HepG2 (cell line): ENCODE measurements at regions not wholly inside any gene's neighbourhood (a gene's known extent, or its start where the extent isn't known, plus 50 kb on each side); places are given as distances from the start of the nearest gene placed in this dataset.

ENCODE experiments used
- ATAC-seq: fragments of 200-7000 bp; cut with Tn5 transposase; 3 replicates; pipeline ENCODE4 v1.9.1; 2020; ENCODE audit warnings: mild to moderate bottlenecking, moderate library complexity
- BruUV-seq: library from RNA; stranded (reverse); fragments of 400-500 nt; replicated peaks from 2 replicates; lab custom pipeline; 2021; lab: Mats Ljungman, UMichigan
- CTCF ChIA-PET: fragments of 300-600 bp; formaldehyde crosslinking; extraction: SDS; loops from one replicate; lab custom pipeline; 2021; ENCODE audit warnings: low total read pairs, inconsistent platforms, low intra/inter-chr PET ratio; lab: Yijun Ruan, JAX
- POLR2A ChIA-PET: fragments of 350-600 bp; sonication (Branson Sonifier 250); formaldehyde crosslinking; loops from one replicate; lab custom pipeline; 2020; ENCODE audit warnings: antibody characterized with exemption, inconsistent platforms; lab: Yijun Ruan, JAX
- DNase-seq: peaks from one replicate; pipeline ENCODE4 v3.0.0-alpha.2; 2015; ENCODE audit warnings: low spot score
- FAIRE-seq: peaks from 3 replicates; lab custom pipeline; 2011; peaks lifted over from hg19 to GRCh38; lab: Jason Lieb, UNC
- H2AFZ ChIP-seq: one replicate; pipeline ENCODE4 v1.6.1; 2011; ENCODE audit warnings: low read length, inconsistent platforms
- H3K27ac ChIP-seq: fragments of 300-600 bp; 3 replicates; pipeline ENCODE4 v1.8.0; 2011; ENCODE audit warnings: mixed run types, mild to moderate bottlenecking, mixed read lengths, low read length, inconsistent platforms; ENCODE audit not compliant: insufficient read depth; ENCODE audit errors: extremely low read length
- H3K27me3 ChIP-seq, 2 experiments: fragments of 200-600 bp in 1 of 2; 2 replicates in 1 of 2; 3 replicates in 1 of 2; pipeline versions ENCODE4 v1.6.0 to v1.8.0; 2011; ENCODE audit warnings: low read length in 2 of 2, mild to moderate bottlenecking in 2 of 2, moderate library complexity in 2 of 2, inconsistent platforms in 1 of 2; ENCODE audit not compliant: insufficient read depth in 2 of 2, control insufficient read depth in 1 of 2
- H3K36me3 ChIP-seq, 2 experiments: fragments of 200-600 bp in 1 of 2; replicated peaks in 1 of 2; 2 replicates in 1 of 2; 3 replicates in 1 of 2; pipeline versions ENCODE4 v1.5.1 to v1.8.0; 2011; ENCODE audit warnings: low read length in 2 of 2, inconsistent platforms in 1 of 2; ENCODE audit not compliant: insufficient read depth in 2 of 2, control insufficient read depth in 1 of 2
- H3K4me1 ChIP-seq: 2 replicates; pipeline ENCODE4 v1.5.1; 2012; ENCODE audit warnings: low read length, inconsistent platforms; ENCODE audit not compliant: insufficient read depth
- H3K4me2 ChIP-seq: 2 replicates; pipeline ENCODE4 v1.6.0; 2011; ENCODE audit warnings: low read depth, low read length, inconsistent platforms
- H3K4me3 ChIP-seq, 3 experiments: fragments of 200-600 bp in 1 of 3; sonication (generic), shearing (Covaris generic) in 1 of 3; replicated peaks in 1 of 3; 2 replicates each; pipeline ENCODE4 v1.5.1; 2011 to 2016; ENCODE audit warnings: low read length in 3 of 3, inconsistent platforms in 2 of 3, low read depth in 2 of 3, mild to moderate bottlenecking in 2 of 3, control low read depth in 1 of 3, mixed read lengths in 1 of 3; ENCODE audit not compliant: insufficient read depth in 1 of 3
- H3K79me2 ChIP-seq: one replicate; pipeline ENCODE4 v1.6.1; 2011; ENCODE audit warnings: low read length, inconsistent platforms; ENCODE audit not compliant: insufficient read depth
- H3K9ac ChIP-seq: 2 replicates; pipeline ENCODE4 v1.6.0; 2011; ENCODE audit warnings: mild to moderate bottlenecking, low read depth, low read length, inconsistent platforms; ENCODE audit not compliant: insufficient read depth
- H3K9me3 ChIP-seq: 2 replicates; pipeline ENCODE4 v1.5.1; 2012; ENCODE audit warnings: mild to moderate bottlenecking, low read length
- H4K20me1 ChIP-seq: 2 replicates; pipeline ENCODE4 v1.6.0; 2011; ENCODE audit warnings: inconsistent platforms, mild to moderate bottlenecking, low read length, moderate library complexity; ENCODE audit not compliant: insufficient read depth
- KLF12 ChIP-seq: sonication (generic); formaldehyde crosslinking; IDR thresholded peaks from 2 replicates; pipeline ENCODE4 v1.4.0; 2020; ENCODE audit warnings: missing genetic modification reagents, borderline replicate concordance
- ZNF143 ChIP-seq: sonication (generic); formaldehyde crosslinking; IDR thresholded peaks from 2 replicates; pipeline ENCODE4 v1.4.0; 2020; ENCODE audit warnings: missing genetic modification reagents
- WGBS: methylation state at CpG from one replicate; pipeline ENCODE4 v1.1.6; 2017; ENCODE audit warnings: low lambda C conversion rate; 5-methylcytosine and 5-hydroxymethylcytosine counted together
- in situ Hi-C: cut with HindIII; loops from 2 replicates; pipeline ENCODE4 v1.10.0; 2017; ENCODE audit warnings: low pct_unique_long_range_greater_than_20kb; ENCODE audit not compliant: extremely low pct_ligation_motif_present
- intact Hi-C: fragments of 100-400 bp; cut with micrococcal nuclease; formaldehyde crosslinking; loops from one replicate; pipeline ENCODE4 v1.10.0; 2022; ENCODE audit not compliant: unreplicated experiment

DNA sequence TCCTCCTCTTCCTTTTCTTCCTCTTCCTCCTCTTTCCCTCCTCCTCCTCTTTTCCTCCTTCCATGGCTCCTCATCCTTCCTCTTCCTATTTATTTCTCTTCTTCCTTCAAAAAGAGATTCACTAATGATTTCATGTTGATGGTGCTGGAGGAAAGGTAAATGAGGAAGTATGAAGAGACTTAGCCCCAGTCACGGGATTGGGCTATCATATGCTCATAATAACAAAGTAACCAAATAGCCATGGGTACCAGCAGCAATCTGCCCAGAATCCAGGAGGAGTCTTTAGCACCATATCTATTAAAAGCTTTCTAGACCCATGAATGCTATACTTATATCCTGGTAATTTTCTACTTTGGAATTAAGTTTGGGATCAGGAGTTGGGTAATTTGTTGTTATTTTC is 910.9 kb upstream of the MAP3K7 start:
- no peak for FAIRE-seq
- Histone ChIP-seq H3K9me3 (no peaks in the 10 kb centered on the region), H3K4me2 (no peak overlapping the region), H3K4me3 (no peak overlapping the region), H3K9ac (no peak overlapping the region), H3K27ac (no peak overlapping the region), H3K27me3 (no peaks in the 10 kb centered on the region), H3K79me2 (no peaks in the 10 kb centered on the region)
- POLR2A ChIA-PET = no interaction called here
- no TSS peak for BruUV-seq
- TF ChIP-seq ZNF143 = no peak
- TF ChIP-seq, all 625 proteins: peak for 0
- Histone ChIP-seq H4K20me1 (no peaks in the 10 kb centered on the region), H3K36me3 (no peaks in the 10 kb centered on the region), H3K4me1 (no peaks in the 10 kb centered on the region), H2AFZ (no peak overlapping the region)
- in situ Hi-C loops = no loop called here
- ATAC-seq = no peak
- DNase-seq = no peak
- intact Hi-C loops = no loop called here
- CTCF ChIA-PET = no interaction called here
- 0% methylated on average over 1 of the region's 1 CpG for WGBS

DNA sequence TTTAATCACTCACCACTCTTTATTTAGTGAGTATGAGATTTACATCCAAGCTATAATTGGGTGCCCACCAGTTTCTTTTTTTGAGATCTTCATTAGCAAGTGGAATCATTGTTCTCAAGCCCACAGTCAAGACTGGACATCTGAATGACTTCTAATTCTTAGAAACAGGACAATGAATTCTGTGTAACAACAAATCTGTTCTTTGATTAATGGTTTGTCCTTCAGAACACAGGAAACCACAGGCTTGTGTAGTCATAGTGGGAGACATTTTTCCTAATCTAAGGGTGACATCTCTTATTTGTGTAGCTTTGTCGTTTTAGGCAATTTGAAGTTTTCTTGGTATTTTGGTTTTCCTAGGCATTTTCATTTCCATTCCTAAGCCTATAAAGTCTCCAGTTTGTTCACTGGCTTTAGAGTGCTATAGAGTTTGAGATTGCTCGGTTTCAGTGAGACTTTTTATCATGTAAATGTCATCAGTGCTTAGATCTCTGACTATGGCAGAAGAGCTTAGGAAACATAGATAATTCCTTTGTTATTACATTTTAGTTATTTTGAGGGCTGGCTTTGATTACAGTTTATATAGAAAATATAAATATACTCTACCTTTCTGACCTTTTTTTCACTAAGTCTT is 903.9 kb upstream of the MAP3K7 start:
- H4K20me1 ChIP-seq = no peaks in the 10 kb centered on the region
- 2% methylated on average over 2 of the region's 2 CpGs for WGBS

More for the DNA sequence above, 903.9 kb upstream of the MAP3K7 start:
- DNase-seq = no peak
- FAIRE-seq = no peak
- ChIA-PET POLR2A (no interaction called here), CTCF (no interaction called here)
- in situ Hi-C loops (no loop called here), intact Hi-C loops (no loop called here)
- Histone ChIP-seq H3K79me2 (no peaks in the 10 kb centered on the region), H3K9me3 (no peaks in the 10 kb centered on the region), H3K27me3 (no peaks in the 10 kb centered on the region), H3K27ac (no peak overlapping the region), H3K4me2 (no peak overlapping the region), H3K9ac (no peak overlapping the region), H3K4me1 (no peaks in the 10 kb centered on the region), H3K36me3 (no peaks in the 10 kb centered on the region), H2AFZ (no peak overlapping the region), H3K4me3 (no peak overlapping the region)
- TF ChIP-seq KLF12 = no peak
- BruUV-seq = no TSS peak
- ATAC-seq = no peak
